MM.1S (cell line): ENCODE measurements at regions not wholly inside any gene's neighbourhood (a gene's known extent, or its start where the extent isn't known, plus 50 kb on each side); places are given as distances from the start of the nearest gene placed in this dataset.

ENCODE experiments used
- CTCF ChIP-seq: fragments of 300-600 bp; sonication (generic); IDR thresholded peaks from 2 replicates; pipeline ENCODE4 v1.5.1; 2016; ENCODE audit warnings: antibody characterized with exemption, low read length, mixed read lengths
- EZH2 ChIP-seq: fragments of 300-600 bp; sonication (generic); optimal IDR thresholded peaks from 2 replicates; pipeline ENCODE3; 2017; ENCODE audit warnings: low read depth, mild to moderate bottlenecking, antibody characterized with exemption, low read length, mixed read lengths
- EZH2phosphoT487 ChIP-seq: fragments of 300-600 bp; sonication (generic); IDR thresholded peaks from 2 replicates; pipeline ENCODE4 v1.6.1; 2018; ENCODE audit warnings: antibody characterized with exemption, low read length

- no peak for TF ChIP-seq CTCF
- TF ChIP-seq EZH2: no peak
- TF ChIP-seq EZH2phosphoT487: no peak
Observed at GRCh38 chr16:13307851-13308250, 406.5 kb downstream of the SHISA9 start.
